ENCODE measurements at regions not wholly inside any gene's neighbourhood (a gene's known extent, or its start where the extent isn't known, plus 50 kb on each side); places are given as distances from the start of the nearest gene placed in this dataset.

DNA sequence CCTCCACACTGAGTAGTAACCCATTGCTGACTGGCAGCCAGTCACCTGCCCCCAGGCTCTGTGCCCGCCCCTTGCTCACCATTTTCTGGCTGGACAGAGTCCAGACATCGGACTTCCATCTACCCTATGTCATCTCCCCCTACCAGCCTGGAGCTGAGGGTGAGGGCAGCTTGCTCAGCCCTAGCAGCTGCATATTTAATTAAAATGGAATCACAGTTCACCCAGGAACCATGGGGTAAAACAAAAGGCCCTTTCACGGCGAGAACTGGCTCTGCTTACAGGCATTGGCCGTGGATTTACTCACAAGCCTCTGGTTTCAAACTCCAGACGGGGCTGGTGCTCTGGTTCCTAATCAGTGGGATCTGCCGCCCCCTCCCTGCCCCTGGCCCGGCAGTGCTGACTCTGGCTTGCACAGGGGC, 94.9 kb upstream of the ATP2B2 start:
- H3K9ac ChIP-seq (ENCODE audit: low read length), result no peak overlapping the region
- ChIA-PET POLR2A (no interaction called here), RAD21 (ENCODE audit: low non-redundant PET in 1 of 2, low total read pairs in 2 of 2, uncharacterized antibody in 2 of 2, unreplicated experiment in 2 of 2) (no interaction called here), CTCF (no interaction called here)
- ATAC-seq (no peak), DNase-seq (ENCODE audit: low read depth, low spot score) (no peak)
- no peak overlapping the region for H3K27ac ChIP-seq (ENCODE audit: low read depth, low read length)
- no peak overlapping the region for H3K4me2 ChIP-seq (ENCODE audit: low read length)
- no peaks in the 10 kb centered on the region for H3K4me1 ChIP-seq (ENCODE audit: control insufficient read depth in 1 of 2, insufficient read depth in 2 of 2, low read length in 2 of 2)
- H3K9me2 ChIP-seq (ENCODE audit: insufficient read depth), result no peaks in the 10 kb centered on the region
- TF ChIP-seq TCF7L2 (IDR thresholded peaks at IDR 0.05; ENCODE audit: borderline replicate concordance, extremely low read depth, insufficient read depth, insufficient read length), result no peak
- no peak for TF ChIP-seq SIN3A (IDR thresholded peaks at IDR 0.05; ENCODE audit: low read depth)
- no peak for TF ChIP-seq POLR2AphosphoS5 (IDR thresholded peaks at IDR 0.05; ENCODE audit: low read depth, low read length)
- TF ChIP-seq EGR1 (IDR thresholded peaks at IDR 0.05; ENCODE audit: low read depth), result no peak
- TF ChIP-seq, protein P1, sequence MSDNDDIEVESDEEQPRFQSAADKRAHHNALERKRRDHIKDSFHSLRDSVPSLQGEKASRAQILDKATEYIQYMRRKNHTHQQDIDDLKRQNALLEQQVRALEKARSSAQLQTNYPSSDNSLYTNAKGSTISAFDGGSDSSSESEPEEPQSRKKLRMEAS (IDR thresholded peaks at IDR 0.05), result no peak
- no peak for TF ChIP-seq FOSL1 (IDR thresholded peaks at IDR 0.05; ENCODE audit: low read depth)
- TF ChIP-seq ZNF274 (IDR thresholded peaks at IDR 0.05; ENCODE audit: low read depth, low read length), result no peak
- TF ChIP-seq YY1 (IDR thresholded peaks at IDR 0.05; ENCODE audit: extremely low read depth, insufficient replicate concordance, low read depth, low read length), result no peak
- TF ChIP-seq, protein P2, sequence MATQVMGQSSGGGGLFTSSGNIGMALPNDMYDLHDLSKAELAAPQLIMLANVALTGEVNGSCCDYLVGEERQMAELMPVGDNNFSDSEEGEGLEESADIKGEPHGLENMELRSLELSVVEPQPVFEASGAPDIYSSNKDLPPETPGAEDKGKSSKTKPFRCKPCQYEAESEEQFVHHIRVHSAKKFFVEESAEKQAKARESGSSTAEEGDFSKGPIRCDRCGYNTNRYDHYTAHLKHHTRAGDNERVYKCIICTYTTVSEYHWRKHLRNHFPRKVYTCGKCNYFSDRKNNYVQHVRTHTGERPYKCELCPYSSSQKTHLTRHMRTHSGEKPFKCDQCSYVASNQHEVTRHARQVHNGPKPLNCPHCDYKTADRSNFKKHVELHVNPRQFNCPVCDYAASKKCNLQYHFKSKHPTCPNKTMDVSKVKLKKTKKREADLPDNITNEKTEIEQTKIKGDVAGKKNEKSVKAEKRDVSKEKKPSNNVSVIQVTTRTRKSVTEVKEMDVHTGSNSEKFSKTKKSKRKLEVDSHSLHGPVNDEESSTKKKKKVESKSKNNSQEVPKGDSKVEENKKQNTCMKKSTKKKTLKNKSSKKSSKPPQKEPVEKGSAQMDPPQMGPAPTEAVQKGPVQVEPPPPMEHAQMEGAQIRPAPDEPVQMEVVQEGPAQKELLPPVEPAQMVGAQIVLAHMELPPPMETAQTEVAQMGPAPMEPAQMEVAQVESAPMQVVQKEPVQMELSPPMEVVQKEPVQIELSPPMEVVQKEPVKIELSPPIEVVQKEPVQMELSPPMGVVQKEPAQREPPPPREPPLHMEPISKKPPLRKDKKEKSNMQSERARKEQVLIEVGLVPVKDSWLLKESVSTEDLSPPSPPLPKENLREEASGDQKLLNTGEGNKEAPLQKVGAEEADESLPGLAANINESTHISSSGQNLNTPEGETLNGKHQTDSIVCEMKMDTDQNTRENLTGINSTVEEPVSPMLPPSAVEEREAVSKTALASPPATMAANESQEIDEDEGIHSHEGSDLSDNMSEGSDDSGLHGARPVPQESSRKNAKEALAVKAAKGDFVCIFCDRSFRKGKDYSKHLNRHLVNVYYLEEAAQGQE (IDR thresholded peaks at IDR 0.05; ENCODE audit: low read depth), result no peak
- TF ChIP-seq CEBPB (IDR thresholded peaks at IDR 0.05; ENCODE audit: low read depth), result no peak
- TF ChIP-seq EZH2phosphoT487 (IDR thresholded peaks at IDR 0.05; ENCODE audit: borderline replicate concordance), result no peak
- TF ChIP-seq, protein P3, sequence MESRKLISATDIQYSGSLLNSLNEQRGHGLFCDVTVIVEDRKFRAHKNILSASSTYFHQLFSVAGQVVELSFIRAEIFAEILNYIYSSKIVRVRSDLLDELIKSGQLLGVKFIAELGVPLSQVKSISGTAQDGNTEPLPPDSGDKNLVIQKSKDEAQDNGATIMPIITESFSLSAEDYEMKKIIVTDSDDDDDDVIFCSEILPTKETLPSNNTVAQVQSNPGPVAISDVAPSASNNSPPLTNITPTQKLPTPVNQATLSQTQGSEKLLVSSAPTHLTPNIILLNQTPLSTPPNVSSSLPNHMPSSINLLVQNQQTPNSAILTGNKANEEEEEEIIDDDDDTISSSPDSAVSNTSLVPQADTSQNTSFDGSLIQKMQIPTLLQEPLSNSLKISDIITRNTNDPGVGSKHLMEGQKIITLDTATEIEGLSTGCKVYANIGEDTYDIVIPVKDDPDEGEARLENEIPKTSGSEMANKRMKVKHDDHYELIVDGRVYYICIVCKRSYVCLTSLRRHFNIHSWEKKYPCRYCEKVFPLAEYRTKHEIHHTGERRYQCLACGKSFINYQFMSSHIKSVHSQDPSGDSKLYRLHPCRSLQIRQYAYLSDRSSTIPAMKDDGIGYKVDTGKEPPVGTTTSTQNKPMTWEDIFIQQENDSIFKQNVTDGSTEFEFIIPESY (IDR thresholded peaks at IDR 0.05; ENCODE audit: extremely low read depth, insufficient replicate concordance, low read length), result no peak
- no peak for TF ChIP-seq ELF1 (IDR thresholded peaks at IDR 0.05; ENCODE audit: borderline replicate concordance, low read depth)
- no peak for TF ChIP-seq JUND (IDR thresholded peaks at IDR 0.05)
- TF ChIP-seq POLR2A (IDR thresholded peaks at IDR 0.05; ENCODE audit: borderline replicate concordance, extremely low read depth, insufficient read depth, insufficient read length), result no peak
- TF ChIP-seq SRF (IDR thresholded peaks at IDR 0.05; ENCODE audit: low read depth), result no peak
- TF ChIP-seq CBX3 (IDR thresholded peaks at IDR 0.05; ENCODE audit: low read depth), result no peak
- no peak for TF ChIP-seq ZFX (IDR thresholded peaks at IDR 0.05)
- H3K79me2 ChIP-seq (ENCODE audit: insufficient read depth, low read length), result no peaks in the 10 kb centered on the region
- H2AFZ ChIP-seq (ENCODE audit: low read depth, low read length, poor library complexity, severe bottlenecking), result no peak overlapping the region
- H3K27me3 ChIP-seq (ENCODE audit: insufficient read depth, low read length), result peaks cover 44% of the 10 kb centered on the region
- intact Hi-C loops (cut with micrococcal nuclease), result no loop called here
- no peaks in the 10 kb centered on the region for H4K20me1 ChIP-seq (ENCODE audit: insufficient read depth)
- no peak overlapping the region for H3K4me3 ChIP-seq (replicated peaks in 1 of 2; ENCODE audit: low read depth in 1 of 2, low read length in 2 of 2)
- no peaks in the 10 kb centered on the region for H3K9me3 ChIP-seq (ENCODE audit: control insufficient read depth in 1 of 2, insufficient read depth in 1 of 2, low read depth in 1 of 2, low read length in 2 of 2)
- no TSS peak for BruUV-seq (replicated peaks)
- no peaks in the 10 kb centered on the region for H3K36me3 ChIP-seq (ENCODE audit: control insufficient read depth in 1 of 2, insufficient read depth in 2 of 2, low read length in 2 of 2)

Data from HCT116 (cell line).